HG03565 (cell line): ENCODE measurements at regions not wholly inside any gene's neighbourhood (a gene's known extent, or its start where the extent isn't known, plus 50 kb on each side); places are given as distances from the start of the nearest gene placed in this dataset.
A peak's percentile ranks its signal among the peaks of the same experiment; 100 is the strongest.
"Not testable (repeated sequence)": the region's sequence is repeated elsewhere in the genome, so short reads cannot be mapped to it uniquely, and the experiment has no call there.

Experiments used
- ATAC-seq: cut with Tn5 transposase; IDR thresholded peaks from one replicate; pipeline ENCODE4 v1.9.1; 2021; ENCODE audit warnings: mild to moderate bottlenecking, moderate library complexity; ENCODE audit not compliant: unreplicated experiment

- ATAC-seq = not testable (repeated sequence)
Measured at GRCh38 chrY:13627323-13627722, 76.4 kb upstream of the TMSB4Y start.

DNA sequence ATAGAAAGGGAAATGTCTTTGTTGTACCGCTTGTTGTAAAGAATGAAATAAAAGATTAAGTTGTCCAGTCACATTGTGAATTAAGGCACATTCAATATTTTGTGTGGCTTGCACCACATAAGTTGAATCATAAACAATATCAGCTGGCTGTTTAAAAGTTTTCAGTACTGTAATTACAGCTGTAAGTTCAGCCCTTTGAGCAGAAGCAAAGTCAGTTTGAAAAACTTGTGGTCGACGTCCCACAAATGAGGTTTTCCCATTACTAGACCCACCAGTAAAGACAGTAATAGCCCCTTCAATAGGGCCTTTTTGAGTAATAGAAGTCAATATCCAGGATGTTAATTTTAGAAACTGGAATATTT lies 87.8 kb upstream of the TMSB4Y start:
- ATAC-seq = peak; percentile 74

DNA sequence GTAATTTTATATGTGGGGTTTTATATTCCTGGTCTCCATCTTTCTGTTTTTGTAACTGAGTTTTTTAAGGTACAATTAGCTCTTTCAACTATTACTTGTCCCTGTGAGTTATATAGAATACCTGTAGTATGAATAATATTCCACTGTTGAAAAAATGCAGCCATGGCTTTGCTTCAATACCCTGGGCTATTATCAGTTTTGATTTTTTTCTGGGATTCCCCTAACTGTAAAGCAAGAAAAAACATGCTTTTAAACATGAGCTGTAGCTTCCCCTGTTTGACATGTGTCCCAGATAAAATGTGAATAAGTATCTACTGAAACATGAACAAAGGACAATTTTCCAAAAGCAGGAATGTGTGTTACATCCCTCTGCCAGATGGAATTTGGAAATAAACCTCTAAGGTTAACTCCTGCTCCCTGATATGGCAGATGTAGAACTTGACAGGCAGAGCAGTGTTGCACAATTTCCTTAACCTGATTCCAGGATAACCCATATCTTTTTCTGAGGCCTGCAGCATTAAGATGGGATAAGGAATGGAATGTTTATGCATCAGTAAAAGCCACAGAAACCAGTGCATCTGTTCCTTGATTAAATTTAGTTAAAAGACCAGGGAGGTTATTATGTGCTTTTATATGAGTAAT lies 88.3 kb upstream of the TMSB4Y start:
- no peak for ATAC-seq

- ATAC-seq = no peak
Measured at GRCh38 chrY:13612916-13613315, 90.8 kb upstream of the TMSB4Y start.

- ATAC-seq = no peak
Measured at GRCh38 chrY:13611965-13612364, 91.7 kb upstream of the TMSB4Y start.

- no peak for ATAC-seq
Measured at GRCh38 chrY:13592450-13592849, 111.2 kb upstream of the TMSB4Y start.

- ATAC-seq = not testable (repeated sequence)
Measured at GRCh38 chrY:13570931-13571330, 91.1 kb upstream of the UTY start.

- no peak for ATAC-seq
Measured at GRCh38 chrY:13567186-13567585, 87.4 kb upstream of the UTY start.

DNA sequence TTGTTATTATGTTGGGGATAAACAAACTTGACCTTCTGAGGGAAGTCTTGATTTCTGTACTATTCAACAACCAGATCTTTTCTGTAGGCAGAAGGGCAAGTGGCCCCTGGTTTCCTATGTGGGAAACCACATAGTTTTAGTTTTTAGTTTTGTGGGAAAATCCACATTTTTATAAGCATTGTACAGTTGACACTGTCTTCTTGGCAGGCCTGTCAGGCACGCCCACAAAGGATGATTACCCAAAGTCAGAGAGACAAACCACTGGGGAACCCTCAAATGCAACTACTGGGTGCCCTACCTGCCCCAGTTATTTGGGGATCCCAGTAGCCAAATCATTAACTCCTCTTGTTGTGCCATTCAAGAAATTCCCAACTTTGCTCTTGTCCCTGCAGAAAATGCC lies 75.1 kb upstream of the UTY start:
- ATAC-seq = no peak

- ATAC-seq = peak; percentile 60
Measured at GRCh38 chrY:13552393-13553116, 72.7 kb upstream of the UTY start.

DNA sequence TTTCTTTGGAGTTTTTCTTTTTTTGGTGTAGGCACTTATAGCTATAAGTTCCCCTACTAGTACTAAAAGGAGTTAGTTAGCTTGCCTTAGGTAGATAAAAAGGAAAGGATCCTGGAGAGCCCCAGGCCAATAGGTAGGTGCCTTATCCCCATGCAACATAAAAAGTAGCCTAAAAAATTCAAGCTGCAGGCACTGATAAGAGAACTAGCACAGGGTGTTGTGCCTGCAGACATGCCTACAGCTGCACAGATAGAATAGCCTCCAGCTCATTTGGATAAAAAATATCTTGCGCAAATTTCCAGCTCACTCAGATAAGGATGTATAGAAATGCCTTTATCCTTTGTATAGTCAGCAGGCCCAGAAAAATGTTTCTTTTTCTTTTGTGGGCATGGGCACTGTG lies 71.4 kb upstream of the UTY start:
- no peak for ATAC-seq

- no peak for ATAC-seq
Measured at GRCh38 chrY:13544491-13544890, 64.7 kb upstream of the UTY start.

DNA sequence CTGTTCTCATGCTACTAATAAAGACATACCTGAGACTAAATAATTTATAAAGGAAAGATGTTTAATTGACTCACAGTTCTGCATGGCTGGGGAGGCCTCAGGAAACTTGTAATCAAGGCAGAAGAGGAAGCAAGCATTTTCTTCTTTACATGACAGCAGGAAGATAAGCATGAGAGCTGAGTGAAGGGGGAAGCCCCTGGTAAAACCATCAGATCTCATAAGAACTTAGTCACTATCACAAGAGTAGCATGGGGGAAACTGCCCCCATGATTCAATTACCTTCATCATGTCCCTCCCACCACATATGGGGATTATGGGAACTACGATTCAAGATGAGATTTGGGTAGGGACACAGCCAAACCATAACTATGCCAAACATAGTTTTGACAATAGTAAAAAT lies 58.1 kb upstream of the UTY start:
- ATAC-seq = no peak
